Peyer's patch (tissue), 4 donors: ENCODE measurements at regions not wholly inside any gene's neighbourhood (a gene's known extent, or its start where the extent isn't known, plus 50 kb on each side); places are given as distances from the start of the nearest gene placed in this dataset.

ENCODE experiments used
- DNase-seq, 3 donors: peaks; one replicate each; pipeline ENCODE4 v3.0.0-alpha.2; 2017 to 2019
- H3K27ac ChIP-seq, 4 donors: fragments of 200-600 bp; sonication (generic); one replicate each; pipeline ENCODE4 v1.5.1; 2016 to 2019
- H3K27me3 ChIP-seq, 2 donors: fragments of 200-600 bp; sonication (generic); one replicate each; pipeline ENCODE4 v1.5.1; 2019
- H3K36me3 ChIP-seq, 3 donors: fragments of 200-600 bp; sonication (generic); one replicate each; pipeline ENCODE4 v1.5.1; 2016 to 2019
- H3K4me1 ChIP-seq, 4 donors: fragments of 200-600 bp; sonication (generic); one replicate each; pipeline ENCODE4 v1.5.1; 2016 to 2019
- H3K4me3 ChIP-seq, 4 donors: fragments of 200-600 bp; sonication (generic); 1 replicate in 3 of 4; 2 replicates in 1 of 4; pipeline ENCODE4 v1.5.1; 2016 to 2019; ENCODE audit warnings: mild to moderate bottlenecking in 1 of 4
- H3K9me3 ChIP-seq, 4 donors: fragments of 200-600 bp; sonication (generic); one replicate each; pipeline ENCODE4 v1.5.1; 2016 to 2019; ENCODE audit warnings: mild to moderate bottlenecking in 1 of 4
- POLR2A ChIP-seq, 2 donors: fragments of 450-650 bp; IDR thresholded peaks; one replicate each; pipeline ENCODE4 v1.5.1; 2017; ENCODE audit warnings: antibody characterized with exemption in 2 of 2, mild to moderate bottlenecking in 2 of 2, moderate library complexity in 2 of 2
- TF ChIP-seq, protein P1 (sequence below), 6 experiments: fragments of 450-650 bp in 4 of 6; fragments of 200-600 bp in 2 of 6; sonication (generic) in 1 of 6; IDR thresholded peaks; one replicate each; pipeline ENCODE4 v1.5.1; 2017 to 2019; ENCODE audit warnings: antibody characterized with exemption in 6 of 6, mild to moderate bottlenecking in 3 of 6, moderate library complexity in 1 of 6

DNA sequence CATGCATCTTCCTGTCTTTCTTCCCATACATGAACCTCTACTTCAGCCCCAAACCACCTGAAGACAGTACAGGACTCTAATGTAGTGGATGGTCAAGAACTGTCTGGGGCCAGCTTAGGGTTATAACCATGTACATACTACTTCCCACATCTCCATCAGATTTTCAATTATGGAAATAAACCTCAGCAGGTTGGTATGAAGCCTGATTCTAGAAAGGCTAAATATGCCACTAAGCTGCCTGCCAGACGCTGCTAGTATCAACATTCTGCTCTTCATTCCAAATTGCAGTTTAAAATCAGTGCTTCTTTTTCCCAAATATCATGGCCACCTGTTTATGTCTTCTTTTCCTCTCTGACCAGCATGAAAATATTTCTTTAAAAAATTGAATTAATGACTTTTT, 99.2 kb upstream of the ID4 start:
- H3K27me3 ChIP-seq = no peaks in the 10 kb centered on the region
- no peak for DNase-seq
- H3K36me3 ChIP-seq = no peaks in the 10 kb centered on the region
- no peaks in the 10 kb centered on the region for H3K9me3 ChIP-seq
- no peak overlapping the region for H3K27ac ChIP-seq
- TF ChIP-seq POLR2A (IDR thresholded peaks at IDR 0.05) = no peak
- TF ChIP-seq, protein P1, sequence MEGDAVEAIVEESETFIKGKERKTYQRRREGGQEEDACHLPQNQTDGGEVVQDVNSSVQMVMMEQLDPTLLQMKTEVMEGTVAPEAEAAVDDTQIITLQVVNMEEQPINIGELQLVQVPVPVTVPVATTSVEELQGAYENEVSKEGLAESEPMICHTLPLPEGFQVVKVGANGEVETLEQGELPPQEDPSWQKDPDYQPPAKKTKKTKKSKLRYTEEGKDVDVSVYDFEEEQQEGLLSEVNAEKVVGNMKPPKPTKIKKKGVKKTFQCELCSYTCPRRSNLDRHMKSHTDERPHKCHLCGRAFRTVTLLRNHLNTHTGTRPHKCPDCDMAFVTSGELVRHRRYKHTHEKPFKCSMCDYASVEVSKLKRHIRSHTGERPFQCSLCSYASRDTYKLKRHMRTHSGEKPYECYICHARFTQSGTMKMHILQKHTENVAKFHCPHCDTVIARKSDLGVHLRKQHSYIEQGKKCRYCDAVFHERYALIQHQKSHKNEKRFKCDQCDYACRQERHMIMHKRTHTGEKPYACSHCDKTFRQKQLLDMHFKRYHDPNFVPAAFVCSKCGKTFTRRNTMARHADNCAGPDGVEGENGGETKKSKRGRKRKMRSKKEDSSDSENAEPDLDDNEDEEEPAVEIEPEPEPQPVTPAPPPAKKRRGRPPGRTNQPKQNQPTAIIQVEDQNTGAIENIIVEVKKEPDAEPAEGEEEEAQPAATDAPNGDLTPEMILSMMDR (IDR thresholded peaks at IDR 0.05) = no peak
- no peaks in the 10 kb centered on the region for H3K4me1 ChIP-seq
- H3K4me3 ChIP-seq = no peak overlapping the region

GRCh38 chr6:19749722-19750121, 87.4 kb upstream of the ID4 start:
- Histone ChIP-seq H3K4me1 (no peaks in the 10 kb centered on the region), H3K27ac (no peak overlapping the region), H3K4me3 (no peak overlapping the region), H3K36me3 (no peaks in the 10 kb centered on the region), H3K27me3 (no peaks in the 10 kb centered on the region), H3K9me3 (no peaks in the 10 kb centered on the region)
- TF ChIP-seq POLR2A (IDR thresholded peaks at IDR 0.05) = no peak
- TF ChIP-seq, protein P1 (IDR thresholded peaks at IDR 0.05) = no peak
- no peak for DNase-seq

- DNase-seq = no peak
- no peak for TF ChIP-seq POLR2A (IDR thresholded peaks at IDR 0.05)
- TF ChIP-seq, protein P1 (IDR thresholded peaks at IDR 0.05) = no peak
- Histone ChIP-seq H3K27ac (no peak overlapping the region), H3K27me3 (no peaks in the 10 kb centered on the region), H3K4me3 (no peak overlapping the region), H3K4me1 (no peaks in the 10 kb centered on the region), H3K9me3 (no peaks in the 10 kb centered on the region), H3K36me3 (no peaks in the 10 kb centered on the region)
Measured at GRCh38 chr6:19752746-19753145, 84.4 kb upstream of the ID4 start.

DNA sequence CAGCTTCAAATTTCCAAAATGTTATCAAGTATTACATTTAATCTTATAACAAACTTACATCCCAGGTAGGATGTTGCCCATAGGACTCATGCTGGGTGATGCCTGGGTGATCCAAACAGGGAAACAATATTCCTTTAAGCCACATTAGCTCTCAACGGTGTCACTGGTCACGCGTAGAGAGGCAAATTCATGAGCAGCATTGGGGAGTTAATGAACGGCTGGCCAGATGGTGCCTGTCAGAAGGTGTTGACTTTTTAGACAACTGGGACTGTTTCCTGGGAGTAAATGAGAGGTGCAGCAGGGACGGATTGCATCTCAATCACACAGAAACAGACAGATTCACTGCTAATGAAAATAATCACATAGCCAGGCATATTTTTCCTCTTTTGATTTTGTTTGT, 83.3 kb upstream of the ID4 start:
- DNase-seq = no peak
- Histone ChIP-seq H3K4me1 (no peaks in the 10 kb centered on the region), H3K27me3 (no peaks in the 10 kb centered on the region), H3K27ac (no peak overlapping the region), H3K4me3 (no peak overlapping the region), H3K9me3 (no peaks in the 10 kb centered on the region), H3K36me3 (no peaks in the 10 kb centered on the region)
- TF ChIP-seq POLR2A (IDR thresholded peaks at IDR 0.05) = no peak
- TF ChIP-seq, protein P1 (IDR thresholded peaks at IDR 0.05) = no peak

DNA sequence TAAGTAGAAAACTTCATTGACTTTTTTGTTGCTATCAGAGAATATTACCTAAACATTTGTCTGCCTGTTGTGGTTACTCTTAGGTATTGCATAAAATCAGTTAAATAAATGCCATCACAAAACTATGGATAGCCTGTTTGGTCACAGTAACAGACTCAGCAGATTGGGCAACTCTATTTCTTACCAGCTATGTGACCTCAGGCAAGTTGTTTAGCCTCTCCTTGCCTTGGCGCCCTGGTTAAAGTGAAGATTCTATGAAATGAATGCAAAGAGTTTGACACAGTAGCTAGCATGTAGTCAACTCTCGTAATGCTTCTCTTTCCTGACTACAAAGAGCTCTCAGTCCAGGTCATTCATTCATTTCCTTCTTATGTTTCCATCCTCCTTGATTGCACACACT, 82.5 kb upstream of the ID4 start:
- Histone ChIP-seq H3K36me3 (no peaks in the 10 kb centered on the region), H3K9me3 (no peaks in the 10 kb centered on the region), H3K4me3 (no peak overlapping the region), H3K27ac (no peak overlapping the region), H3K4me1 (no peaks in the 10 kb centered on the region), H3K27me3 (no peaks in the 10 kb centered on the region)
- DNase-seq = no peak
- no peak for TF ChIP-seq POLR2A (IDR thresholded peaks at IDR 0.05)
- TF ChIP-seq, protein P1 (IDR thresholded peaks at IDR 0.05) = no peak

DNA sequence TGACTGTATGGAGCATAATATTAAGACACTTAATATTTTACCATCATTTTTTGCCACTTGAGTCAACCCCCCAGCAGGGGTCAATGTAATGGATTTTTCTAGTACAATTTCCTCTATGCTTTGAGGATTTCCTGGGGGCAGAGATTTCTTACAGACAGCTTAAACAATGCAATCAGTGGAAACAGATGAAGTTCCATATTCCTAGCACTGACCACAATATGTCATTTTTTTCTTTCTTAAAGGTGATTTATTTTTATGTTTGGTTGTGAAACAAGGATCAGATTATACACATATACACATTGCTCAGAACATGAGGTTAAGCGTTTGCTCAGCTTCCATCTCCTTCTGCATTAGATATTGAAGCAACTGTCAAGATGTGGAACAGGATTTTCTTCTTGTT, 82.0 kb upstream of the ID4 start:
- DNase-seq = no peak
- TF ChIP-seq POLR2A (IDR thresholded peaks at IDR 0.05) = no peak
- TF ChIP-seq, protein P1 (IDR thresholded peaks at IDR 0.05) = no peak
- H3K27me3 ChIP-seq = no peaks in the 10 kb centered on the region

More for the DNA sequence above, 82.0 kb upstream of the ID4 start:
- Histone ChIP-seq H3K36me3 (no peaks in the 10 kb centered on the region), H3K27ac (no peak overlapping the region), H3K4me1 (no peaks in the 10 kb centered on the region), H3K4me3 (no peak overlapping the region), H3K9me3 (no peaks in the 10 kb centered on the region)
